22Rv1 (cell line): ENCODE measurements at regions not wholly inside any gene's neighbourhood (a gene's known extent, or its start where the extent isn't known, plus 50 kb on each side); places are given as distances from the start of the nearest gene placed in this dataset.

ENCODE experiments used
- H3K27ac ChIP-seq: fragments of 450-650 bp; 2 replicates; pipeline ENCODE4 v1.5.1; 2017
- CTCF ChIP-seq: fragments of 450-650 bp; IDR thresholded peaks from 2 replicates; pipeline ENCODE4 v1.5.1; 2017; ENCODE audit warnings: mild to moderate bottlenecking
- ZFX ChIP-seq: fragments of 450-650 bp; IDR thresholded peaks from 2 replicates; pipeline ENCODE4 v1.6.1; 2017; ENCODE audit warnings: antibody characterized with exemption, borderline replicate concordance

- no peak for TF ChIP-seq ZFX
- TF ChIP-seq CTCF: no peak
- H3K27ac ChIP-seq: no peak overlapping the region
Observed at GRCh38 chr17:69743091-69743490, 328.6 kb downstream of the MAP2K6 start.

DNA sequence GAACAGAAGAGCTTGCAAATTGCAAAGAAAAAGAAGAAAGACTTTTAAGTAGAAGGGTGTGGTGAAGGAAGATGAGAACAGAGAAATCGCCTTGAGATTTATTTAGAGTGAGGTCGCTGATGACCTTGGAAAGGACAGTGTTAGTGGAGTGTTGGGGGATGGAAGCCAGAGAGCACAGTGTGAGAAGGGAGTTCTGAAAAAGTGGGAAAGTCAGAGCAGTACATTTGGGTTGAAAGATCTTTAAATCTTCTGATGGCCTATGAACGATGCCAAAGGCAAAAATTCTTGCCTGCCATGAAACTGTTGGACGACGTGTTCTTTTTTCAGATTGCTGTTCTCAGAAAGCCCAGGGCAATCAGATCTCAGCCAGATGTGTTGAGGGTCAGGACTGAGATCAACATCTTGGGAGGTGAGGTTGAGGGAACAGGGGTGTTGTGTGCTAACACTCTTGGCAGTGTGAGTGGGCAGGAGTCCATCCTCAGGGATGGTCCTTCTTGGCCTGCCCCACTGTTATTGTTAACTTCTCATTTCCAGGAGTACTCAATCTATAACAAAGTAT lies 330.1 kb downstream of the MAP2K6 start:
- TF ChIP-seq CTCF: no peak
- no peak for TF ChIP-seq ZFX
- H3K27ac ChIP-seq: no peak overlapping the region

DNA sequence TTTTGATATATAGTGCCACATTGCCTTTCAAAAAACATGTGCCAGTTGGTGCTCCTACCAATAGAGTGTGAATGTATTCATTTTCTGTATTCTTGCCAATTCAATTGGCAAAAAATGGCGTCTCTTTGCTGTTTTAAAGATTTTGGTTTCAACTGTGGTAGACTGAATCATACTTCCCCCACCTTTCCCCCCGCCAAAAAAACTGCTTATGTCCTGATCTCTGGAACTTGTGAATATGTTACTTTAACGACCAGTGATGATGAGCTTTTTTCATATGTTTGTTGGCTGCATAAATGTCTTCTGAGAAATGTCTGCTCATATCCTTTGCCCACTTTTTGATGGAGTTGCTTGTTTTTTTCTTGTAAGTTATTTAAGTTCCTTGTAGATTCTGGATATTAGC lies 325.1 kb upstream of the KCNJ16 start:
- TF ChIP-seq CTCF (no peak), ZFX (no peak)
- no peak overlapping the region for H3K27ac ChIP-seq

DNA sequence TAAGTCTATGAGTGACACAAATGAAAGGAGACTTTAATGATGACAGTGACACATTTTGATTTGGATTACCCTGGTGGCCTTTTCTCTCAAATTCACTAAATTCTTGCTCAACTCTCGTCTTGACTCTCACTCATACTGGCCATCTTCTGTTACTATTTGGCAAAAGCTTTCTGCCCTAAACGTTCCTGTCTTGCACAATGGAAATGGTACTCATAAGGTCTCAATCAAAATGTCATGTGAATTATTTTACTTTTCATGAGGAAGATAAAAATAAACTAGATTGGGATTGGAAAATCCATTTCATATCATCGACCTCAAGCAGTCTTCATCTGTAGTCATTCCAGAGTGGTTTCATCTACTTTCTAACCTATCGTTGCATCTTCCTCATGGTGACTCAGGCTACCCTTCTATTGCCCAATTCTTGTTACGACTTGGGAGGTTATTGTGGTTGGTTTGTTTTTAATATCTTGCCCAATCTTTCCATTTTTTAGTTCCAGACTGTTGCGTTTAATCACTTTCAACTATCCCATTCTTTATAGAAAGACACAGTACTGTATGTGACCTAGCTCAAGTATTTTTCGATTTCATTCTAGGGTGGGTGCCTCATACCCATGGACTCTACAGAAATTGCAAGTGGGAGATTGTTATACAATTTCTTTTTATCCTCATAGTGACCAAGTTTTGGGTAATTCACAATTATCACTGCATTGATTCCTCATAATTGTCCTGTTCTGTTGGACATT lies 317.2 kb upstream of the KCNJ16 start:
- TF ChIP-seq CTCF (no peak), ZFX (no peak)
- H3K27ac ChIP-seq: no peak overlapping the region

DNA sequence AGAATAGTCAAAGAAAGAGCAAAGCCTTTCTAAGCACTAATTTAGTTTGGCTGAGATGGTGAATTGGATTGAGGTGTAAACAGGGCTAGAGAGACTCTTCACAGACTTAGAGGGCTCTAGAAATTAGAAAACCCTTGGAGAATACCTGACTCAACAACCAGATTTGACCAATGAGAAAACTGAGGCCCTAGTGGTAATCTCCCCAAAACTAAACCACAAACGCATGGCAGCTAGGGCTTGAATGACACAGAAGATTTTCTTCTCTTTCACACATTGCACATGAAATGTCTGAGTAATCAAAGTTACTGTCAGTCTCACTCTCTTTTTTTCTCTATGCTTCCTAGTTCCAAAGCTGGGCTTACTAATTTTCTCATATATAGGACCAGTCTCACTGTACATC lies 314.5 kb upstream of the KCNJ16 start:
- TF ChIP-seq ZFX: no peak
- no peak for TF ChIP-seq CTCF
- no peak overlapping the region for H3K27ac ChIP-seq

DNA sequence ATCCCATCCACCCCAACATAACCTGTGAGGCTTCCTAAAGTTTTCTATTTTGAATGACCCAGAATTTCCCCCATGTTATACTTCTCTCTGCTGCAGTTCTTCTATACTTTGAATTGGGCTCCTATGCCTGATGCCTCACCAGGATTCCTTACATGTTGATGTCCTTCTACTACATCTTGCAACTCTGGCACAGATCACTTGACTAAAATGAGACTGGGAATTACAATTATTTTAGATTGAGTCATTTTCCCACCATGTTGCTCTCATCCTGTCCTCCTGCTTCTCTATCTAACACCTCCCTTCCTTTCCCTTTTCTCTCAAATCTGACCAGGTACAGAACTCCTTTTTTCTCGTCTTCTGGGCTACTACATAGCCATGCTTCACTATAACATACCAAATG lies 314.0 kb upstream of the KCNJ16 start:
- TF ChIP-seq ZFX (no peak), CTCF (no peak)
- no peak overlapping the region for H3K27ac ChIP-seq

DNA sequence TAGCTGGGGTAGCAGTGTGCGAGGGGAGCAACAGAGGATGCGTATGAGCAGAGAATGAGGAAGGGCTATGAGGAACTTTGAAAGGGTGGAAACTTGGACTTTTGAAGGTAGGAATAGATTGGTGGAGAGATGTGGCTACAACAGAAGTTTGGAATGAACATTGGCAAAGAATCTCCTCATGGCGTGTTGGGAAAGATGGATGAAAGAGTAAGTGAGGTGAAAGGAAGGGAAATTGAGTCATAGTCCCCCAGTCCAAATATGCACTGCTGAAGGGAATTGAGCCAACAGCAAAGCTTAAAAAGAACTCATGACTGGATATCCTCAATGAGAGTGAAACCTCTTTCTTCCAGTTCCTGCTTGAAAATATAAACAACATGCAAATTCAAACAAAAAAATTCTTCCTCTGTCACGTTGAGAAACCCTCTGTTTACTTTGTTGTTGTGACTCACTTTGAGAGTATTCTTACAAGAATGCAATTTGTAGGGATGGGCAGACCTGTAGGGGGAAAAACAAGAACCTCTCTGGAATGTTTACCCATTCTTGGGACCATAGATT lies 313.2 kb upstream of the KCNJ16 start:
- no peak for TF ChIP-seq ZFX
- TF ChIP-seq CTCF: no peak
- no peak overlapping the region for H3K27ac ChIP-seq
